Neural crest cell (in vitro differentiated cells): ENCODE measurements at regions not wholly inside any gene's neighbourhood (a gene's known extent, or its start where the extent isn't known, plus 50 kb on each side); places are given as distances from the start of the nearest gene placed in this dataset.

Source experiments
- DNase-seq: peaks from one replicate; pipeline ENCODE4 v3.0.0; 2021; ENCODE audit warnings: low read depth, mixed read lengths, low spot score
- H3K27ac Mint-ChIP-seq: one replicate; pipeline ENCODE4 v1.8.0; 2021; ENCODE audit warnings: mild to moderate bottlenecking, mixed read lengths; ENCODE audit not compliant: unreplicated experiment
- H3K27me3 Mint-ChIP-seq: 2 replicates; pipeline ENCODE4 v1.8.0; 2021; ENCODE audit warnings: low read depth, mild to moderate bottlenecking, mixed read lengths
- H3K36me3 Mint-ChIP-seq: 2 replicates; pipeline ENCODE4 v1.8.0; 2021; ENCODE audit warnings: low read depth, mild to moderate bottlenecking, mixed read lengths
- H3K4me1 Mint-ChIP-seq: 2 replicates; pipeline ENCODE4 v1.8.0; 2021; ENCODE audit warnings: mixed read lengths
- H3K4me3 Mint-ChIP-seq: one replicate; pipeline ENCODE4 v1.8.0; 2021; ENCODE audit warnings: mild to moderate bottlenecking, mixed read lengths
- H3K9me3 Mint-ChIP-seq: 2 replicates; pipeline ENCODE4 v1.8.0; 2021; ENCODE audit warnings: mixed read lengths
- CTCF ChIP-seq: fragments of 200-600 bp; sonication (generic); conservative IDR thresholded peaks from 2 replicates; pipeline ENCODE4 v1.5.0; 2021; ENCODE audit warnings: antibody characterized with exemption, mild to moderate bottlenecking

- no peak overlapping the region for H3K4me3 Mint-ChIP-seq
- DNase-seq = no peak
- no peak overlapping the region for H3K27ac Mint-ChIP-seq
- TF ChIP-seq CTCF = no peak
- H3K27me3 Mint-ChIP-seq = peaks cover 2% of the 10 kb centered on the region
- H3K4me1 Mint-ChIP-seq = peaks cover 9% of the 10 kb centered on the region
- H3K36me3 Mint-ChIP-seq = no peaks in the 10 kb centered on the region
- H3K9me3 Mint-ChIP-seq = peaks cover 8% of the 10 kb centered on the region
These were observed 408.5 kb downstream of the PLPP3 start for GRCh38 chr1:56170784-56171320.

GRCh38 chr1:56169856-56170255 is 409.5 kb downstream of the PLPP3 start:
- Mint-ChIP-seq H3K27me3 (peaks cover 2% of the 10 kb centered on the region), H3K9me3 (peaks cover 10% of the 10 kb centered on the region), H3K4me3 (no peak overlapping the region), H3K27ac (no peak overlapping the region), H3K36me3 (no peaks in the 10 kb centered on the region), H3K4me1 (peaks cover 9% of the 10 kb centered on the region)
- TF ChIP-seq CTCF = no peak
- no peak for DNase-seq

- DNase-seq = no peak
- no peak overlapping the region for H3K4me3 Mint-ChIP-seq
- peaks cover 2% of the 10 kb centered on the region for H3K27me3 Mint-ChIP-seq
- no peak overlapping the region for H3K27ac Mint-ChIP-seq
- peaks cover 10% of the 10 kb centered on the region for H3K9me3 Mint-ChIP-seq
- no peak for TF ChIP-seq CTCF
- H3K4me1 Mint-ChIP-seq = peaks cover 4% of the 10 kb centered on the region
- no peaks in the 10 kb centered on the region for H3K36me3 Mint-ChIP-seq
These were observed 411.2 kb downstream of the PLPP3 start for GRCh38 chr1:56168176-56168575.

GRCh38 chr1:56167596-56167995 is 411.8 kb downstream of the PLPP3 start:
- Mint-ChIP-seq H3K27ac (no peak overlapping the region), H3K36me3 (no peaks in the 10 kb centered on the region), H3K4me1 (no peaks in the 10 kb centered on the region), H3K4me3 (no peak overlapping the region), H3K9me3 (peaks cover 7% of the 10 kb centered on the region), H3K27me3 (peaks cover 2% of the 10 kb centered on the region)
- DNase-seq = no peak
- no peak for TF ChIP-seq CTCF

- Mint-ChIP-seq H3K9me3 (peaks cover 7% of the 10 kb centered on the region), H3K36me3 (no peaks in the 10 kb centered on the region), H3K27me3 (no peaks in the 10 kb centered on the region), H3K27ac (no peak overlapping the region), H3K4me3 (no peak overlapping the region), H3K4me1 (no peaks in the 10 kb centered on the region)
- no peak for TF ChIP-seq CTCF
- no peak for DNase-seq
These were observed 418.5 kb downstream of the PLPP3 start for GRCh38 chr1:56160773-56161315.
